ENCODE measurements at regions not wholly inside any gene's neighbourhood (a gene's known extent, or its start where the extent isn't known, plus 50 kb on each side); places are given as distances from the start of the nearest gene placed in this dataset.

- POLR2A ChIA-PET = no interaction called here
Measured at GRCh38 chr2:15725782-15726112, 134.1 kb downstream of the DDX1 start.

DNA sequence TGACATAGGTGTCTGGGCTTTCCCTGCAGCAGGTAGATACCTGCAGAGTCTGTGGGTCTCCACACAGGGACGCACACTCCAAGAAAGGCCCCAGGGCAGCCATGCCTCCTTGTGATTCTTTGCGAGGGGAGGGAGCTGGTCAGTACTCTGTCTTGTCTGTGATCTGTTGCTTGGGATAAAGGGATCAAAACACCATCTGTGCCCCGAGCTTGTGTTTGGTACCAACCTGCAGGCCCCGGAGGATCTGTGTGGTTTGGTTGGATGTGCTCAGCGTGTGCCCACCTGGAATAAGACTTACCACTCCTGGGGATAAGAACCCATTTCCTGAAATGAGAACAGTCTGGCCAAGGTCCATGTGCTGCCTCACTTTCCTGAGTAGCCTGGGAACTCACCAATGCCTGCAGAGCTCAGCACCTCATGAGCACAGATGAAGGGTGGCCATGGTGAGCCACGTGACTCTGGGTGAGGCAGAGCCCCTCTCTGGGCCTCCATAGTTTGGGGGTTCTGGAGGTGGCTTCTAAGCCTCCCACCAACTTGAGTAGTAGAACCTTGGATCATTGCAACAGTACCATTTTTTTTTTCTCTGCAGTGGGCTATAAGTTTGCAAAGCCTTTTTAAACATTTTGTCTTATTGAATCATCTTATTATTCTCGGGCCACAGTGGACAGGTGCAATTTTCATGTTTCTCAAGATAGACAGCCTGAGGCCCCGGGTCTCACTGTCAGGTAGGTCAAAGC is 134.8 kb downstream of the DDX1 start:
- no peak for ATAC-seq
- ChIA-PET POLR2A (no interaction called here), CTCF (no interaction called here)
- no peak overlapping the region for H3K27ac ChIP-seq (ENCODE audit: low read length)
- DNase-seq (ENCODE audit: low read depth, low spot score) = no peak
- H3K4me3 ChIP-seq (ENCODE audit: low read depth in 2 of 2, low read length in 2 of 2) = no peak overlapping the region
- H3K36me3 ChIP-seq (ENCODE audit: control insufficient read depth, insufficient read depth, low read length) = no peaks in the 10 kb centered on the region
- no peaks in the 10 kb centered on the region for H3K9me3 ChIP-seq (ENCODE audit: control insufficient read depth, insufficient read depth, low read depth, low read length)
- intact Hi-C loops (cut with micrococcal nuclease; ENCODE audit: unreplicated experiment) = no loop called here
- 0 out of 2 replicates have a peak, but pooled peaks cover 5% of the 10 kb centered on the region for H3K4me1 ChIP-seq (ENCODE audit: control insufficient read depth, insufficient read depth, low read length)
- no peaks in the 10 kb centered on the region for H3K27me3 ChIP-seq (ENCODE audit: control insufficient read depth, insufficient read depth, low read length)
- TF ChIP-seq TCF7L2 (IDR thresholded peaks at IDR 0.05; ENCODE audit: low read depth, low read length) = no peak
- no peak for TF ChIP-seq POLR2AphosphoS5 (IDR thresholded peaks at IDR 0.05; ENCODE audit: low read depth, low read length)
- TF ChIP-seq, protein P1, sequence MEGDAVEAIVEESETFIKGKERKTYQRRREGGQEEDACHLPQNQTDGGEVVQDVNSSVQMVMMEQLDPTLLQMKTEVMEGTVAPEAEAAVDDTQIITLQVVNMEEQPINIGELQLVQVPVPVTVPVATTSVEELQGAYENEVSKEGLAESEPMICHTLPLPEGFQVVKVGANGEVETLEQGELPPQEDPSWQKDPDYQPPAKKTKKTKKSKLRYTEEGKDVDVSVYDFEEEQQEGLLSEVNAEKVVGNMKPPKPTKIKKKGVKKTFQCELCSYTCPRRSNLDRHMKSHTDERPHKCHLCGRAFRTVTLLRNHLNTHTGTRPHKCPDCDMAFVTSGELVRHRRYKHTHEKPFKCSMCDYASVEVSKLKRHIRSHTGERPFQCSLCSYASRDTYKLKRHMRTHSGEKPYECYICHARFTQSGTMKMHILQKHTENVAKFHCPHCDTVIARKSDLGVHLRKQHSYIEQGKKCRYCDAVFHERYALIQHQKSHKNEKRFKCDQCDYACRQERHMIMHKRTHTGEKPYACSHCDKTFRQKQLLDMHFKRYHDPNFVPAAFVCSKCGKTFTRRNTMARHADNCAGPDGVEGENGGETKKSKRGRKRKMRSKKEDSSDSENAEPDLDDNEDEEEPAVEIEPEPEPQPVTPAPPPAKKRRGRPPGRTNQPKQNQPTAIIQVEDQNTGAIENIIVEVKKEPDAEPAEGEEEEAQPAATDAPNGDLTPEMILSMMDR (IDR thresholded peaks at IDR 0.05) = no peak
- TF ChIP-seq, protein P2, sequence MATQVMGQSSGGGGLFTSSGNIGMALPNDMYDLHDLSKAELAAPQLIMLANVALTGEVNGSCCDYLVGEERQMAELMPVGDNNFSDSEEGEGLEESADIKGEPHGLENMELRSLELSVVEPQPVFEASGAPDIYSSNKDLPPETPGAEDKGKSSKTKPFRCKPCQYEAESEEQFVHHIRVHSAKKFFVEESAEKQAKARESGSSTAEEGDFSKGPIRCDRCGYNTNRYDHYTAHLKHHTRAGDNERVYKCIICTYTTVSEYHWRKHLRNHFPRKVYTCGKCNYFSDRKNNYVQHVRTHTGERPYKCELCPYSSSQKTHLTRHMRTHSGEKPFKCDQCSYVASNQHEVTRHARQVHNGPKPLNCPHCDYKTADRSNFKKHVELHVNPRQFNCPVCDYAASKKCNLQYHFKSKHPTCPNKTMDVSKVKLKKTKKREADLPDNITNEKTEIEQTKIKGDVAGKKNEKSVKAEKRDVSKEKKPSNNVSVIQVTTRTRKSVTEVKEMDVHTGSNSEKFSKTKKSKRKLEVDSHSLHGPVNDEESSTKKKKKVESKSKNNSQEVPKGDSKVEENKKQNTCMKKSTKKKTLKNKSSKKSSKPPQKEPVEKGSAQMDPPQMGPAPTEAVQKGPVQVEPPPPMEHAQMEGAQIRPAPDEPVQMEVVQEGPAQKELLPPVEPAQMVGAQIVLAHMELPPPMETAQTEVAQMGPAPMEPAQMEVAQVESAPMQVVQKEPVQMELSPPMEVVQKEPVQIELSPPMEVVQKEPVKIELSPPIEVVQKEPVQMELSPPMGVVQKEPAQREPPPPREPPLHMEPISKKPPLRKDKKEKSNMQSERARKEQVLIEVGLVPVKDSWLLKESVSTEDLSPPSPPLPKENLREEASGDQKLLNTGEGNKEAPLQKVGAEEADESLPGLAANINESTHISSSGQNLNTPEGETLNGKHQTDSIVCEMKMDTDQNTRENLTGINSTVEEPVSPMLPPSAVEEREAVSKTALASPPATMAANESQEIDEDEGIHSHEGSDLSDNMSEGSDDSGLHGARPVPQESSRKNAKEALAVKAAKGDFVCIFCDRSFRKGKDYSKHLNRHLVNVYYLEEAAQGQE (IDR thresholded peaks at IDR 0.05; ENCODE audit: insufficient read depth in 1 of 2, low read depth in 2 of 2, low read length in 1 of 2) = no peak
- TF ChIP-seq SIN3A (IDR thresholded peaks at IDR 0.05; ENCODE audit: borderline replicate concordance, insufficient read depth, low read depth, low read length) = no peak
- BruUV-seq (replicated peaks) = no TSS peak
- in situ Hi-C loops (cut with HindIII; ENCODE audit: low pct_unique_long_range_greater_than_20kb, low sequenced_read_pairs) = no loop called here

More at GRCh38 chr2:15725782-15726112, 134.1 kb downstream of the DDX1 start:
- no TSS peak for BruUV-seq (replicated peaks)
- Histone ChIP-seq H3K4me1 (ENCODE audit: control insufficient read depth, insufficient read depth, low read length) (0 out of 2 replicates have a peak, but pooled peaks cover 5% of the 10 kb centered on the region), H3K9me3 (ENCODE audit: control insufficient read depth, insufficient read depth, low read depth, low read length) (no peaks in the 10 kb centered on the region), H3K27ac (ENCODE audit: low read length) (no peak overlapping the region), H3K36me3 (ENCODE audit: control insufficient read depth, insufficient read depth, low read length) (no peaks in the 10 kb centered on the region), H3K4me3 (ENCODE audit: low read depth in 2 of 2, low read length in 2 of 2) (no peak overlapping the region), H3K27me3 (ENCODE audit: control insufficient read depth, insufficient read depth, low read length) (no peaks in the 10 kb centered on the region)
- ATAC-seq (no peak), DNase-seq (ENCODE audit: low read depth, low spot score) (no peak)
- intact Hi-C loops (cut with micrococcal nuclease; ENCODE audit: unreplicated experiment) (no loop called here), in situ Hi-C loops (cut with HindIII; ENCODE audit: low pct_unique_long_range_greater_than_20kb, low sequenced_read_pairs) (no loop called here)
- TF ChIP-seq, protein P1 (IDR thresholded peaks at IDR 0.05) = no peak
- no peak for TF ChIP-seq POLR2AphosphoS5 (IDR thresholded peaks at IDR 0.05; ENCODE audit: low read depth, low read length)
- TF ChIP-seq SIN3A (IDR thresholded peaks at IDR 0.05; ENCODE audit: borderline replicate concordance, insufficient read depth, low read depth, low read length) = no peak
- TF ChIP-seq, protein P2 (IDR thresholded peaks at IDR 0.05; ENCODE audit: insufficient read depth in 1 of 2, low read depth in 2 of 2, low read length in 1 of 2) = no peak
- no peak for TF ChIP-seq TCF7L2 (IDR thresholded peaks at IDR 0.05; ENCODE audit: low read depth, low read length)
- CTCF ChIA-PET = no interaction called here
